ENCODE measurements at regions not wholly inside any gene's neighbourhood (a gene's known extent, or its start where the extent isn't known, plus 50 kb on each side); places are given as distances from the start of the nearest gene placed in this dataset.

GRCh38 chr16:26643519-26643918 is 423.2 kb upstream of the C16orf82 start:
- H3K9me3 ChIP-seq (ENCODE audit: control insufficient read depth, low read depth, low read length): no peaks in the 10 kb centered on the region
- H3K4me1 ChIP-seq (ENCODE audit: control insufficient read depth, low read depth, low read length): peaks cover 5% of the 10 kb centered on the region
- H3K27ac ChIP-seq (ENCODE audit: low read length): no peak overlapping the region
- no peaks in the 10 kb centered on the region for H3K36me3 ChIP-seq (ENCODE audit: control insufficient read depth, low read depth, low read length)
- no peak overlapping the region for H3K4me3 ChIP-seq (ENCODE audit: low read length)
- no peak overlapping the region for H3K9ac ChIP-seq (ENCODE audit: low read length)
- no peaks in the 10 kb centered on the region for H3K27me3 ChIP-seq (ENCODE audit: control insufficient read depth, insufficient read depth, low read length)

GRCh38 chr16:26644912-26645543 is 421.7 kb upstream of the C16orf82 start:
- Histone ChIP-seq H3K27me3 (ENCODE audit: control insufficient read depth, insufficient read depth, low read length) (no peaks in the 10 kb centered on the region), H3K9ac (ENCODE audit: low read length) (no peak overlapping the region), H3K27ac (ENCODE audit: low read length) (no peak overlapping the region), H3K36me3 (ENCODE audit: control insufficient read depth, low read depth, low read length) (no peaks in the 10 kb centered on the region), H3K4me1 (ENCODE audit: control insufficient read depth, low read depth, low read length) (peaks cover 5% of the 10 kb centered on the region), H3K9me3 (ENCODE audit: control insufficient read depth, low read depth, low read length) (no peaks in the 10 kb centered on the region), H3K4me3 (ENCODE audit: low read length) (no peak overlapping the region)

GRCh38 chr16:26645614-26646013 is 421.1 kb upstream of the C16orf82 start:
- H3K27ac ChIP-seq (ENCODE audit: low read length): no peak overlapping the region
- no peaks in the 10 kb centered on the region for H3K9me3 ChIP-seq (ENCODE audit: control insufficient read depth, low read depth, low read length)
- no peaks in the 10 kb centered on the region for H3K27me3 ChIP-seq (ENCODE audit: control insufficient read depth, insufficient read depth, low read length)
- H3K9ac ChIP-seq (ENCODE audit: low read length): no peak overlapping the region
- no peak overlapping the region for H3K4me3 ChIP-seq (ENCODE audit: low read length)
- H3K4me1 ChIP-seq (ENCODE audit: control insufficient read depth, low read depth, low read length): peaks cover 5% of the 10 kb centered on the region
- no peaks in the 10 kb centered on the region for H3K36me3 ChIP-seq (ENCODE audit: control insufficient read depth, low read depth, low read length)

GRCh38 chr16:26647870-26648269 is 418.9 kb upstream of the C16orf82 start:
- H3K9ac ChIP-seq (ENCODE audit: low read length): no peak overlapping the region
- H3K27me3 ChIP-seq (ENCODE audit: control insufficient read depth, insufficient read depth, low read length): no peaks in the 10 kb centered on the region
- H3K27ac ChIP-seq (ENCODE audit: low read length): no peak overlapping the region
- no peaks in the 10 kb centered on the region for H3K4me1 ChIP-seq (ENCODE audit: control insufficient read depth, low read depth, low read length)
- H3K9me3 ChIP-seq (ENCODE audit: control insufficient read depth, low read depth, low read length): no peaks in the 10 kb centered on the region
- no peaks in the 10 kb centered on the region for H3K36me3 ChIP-seq (ENCODE audit: control insufficient read depth, low read depth, low read length)
- no peak overlapping the region for H3K4me3 ChIP-seq (ENCODE audit: low read length)

GRCh38 chr16:26648851-26649250 is 417.9 kb upstream of the C16orf82 start:
- no peak overlapping the region for H3K27ac ChIP-seq (ENCODE audit: low read length)
- no peak overlapping the region for H3K9ac ChIP-seq (ENCODE audit: low read length)
- no peaks in the 10 kb centered on the region for H3K27me3 ChIP-seq (ENCODE audit: control insufficient read depth, insufficient read depth, low read length)
- H3K4me3 ChIP-seq (ENCODE audit: low read length): no peak overlapping the region
- H3K9me3 ChIP-seq (ENCODE audit: control insufficient read depth, low read depth, low read length): no peaks in the 10 kb centered on the region
- no peaks in the 10 kb centered on the region for H3K36me3 ChIP-seq (ENCODE audit: control insufficient read depth, low read depth, low read length)
- no peaks in the 10 kb centered on the region for H3K4me1 ChIP-seq (ENCODE audit: control insufficient read depth, low read depth, low read length)

GRCh38 chr16:26649381-26650045 is 417.2 kb upstream of the C16orf82 start:
- H3K4me1 ChIP-seq (ENCODE audit: control insufficient read depth, low read depth, low read length): no peaks in the 10 kb centered on the region
- no peaks in the 10 kb centered on the region for H3K27me3 ChIP-seq (ENCODE audit: control insufficient read depth, insufficient read depth, low read length)
- no peaks in the 10 kb centered on the region for H3K9me3 ChIP-seq (ENCODE audit: control insufficient read depth, low read depth, low read length)
- H3K27ac ChIP-seq (ENCODE audit: low read length): no peak overlapping the region
- no peak overlapping the region for H3K9ac ChIP-seq (ENCODE audit: low read length)
- H3K36me3 ChIP-seq (ENCODE audit: control insufficient read depth, low read depth, low read length): no peaks in the 10 kb centered on the region
- no peak overlapping the region for H3K4me3 ChIP-seq (ENCODE audit: low read length)

GRCh38 chr16:26651464-26651863 is 415.3 kb upstream of the C16orf82 start:
- no peaks in the 10 kb centered on the region for H3K27me3 ChIP-seq (ENCODE audit: control insufficient read depth, insufficient read depth, low read length)
- no peaks in the 10 kb centered on the region for H3K36me3 ChIP-seq (ENCODE audit: control insufficient read depth, low read depth, low read length)
- H3K4me3 ChIP-seq (ENCODE audit: low read length): no peak overlapping the region
- no peaks in the 10 kb centered on the region for H3K4me1 ChIP-seq (ENCODE audit: control insufficient read depth, low read depth, low read length)
- H3K9ac ChIP-seq (ENCODE audit: low read length): no peak overlapping the region
- H3K9me3 ChIP-seq (ENCODE audit: control insufficient read depth, low read depth, low read length): no peaks in the 10 kb centered on the region
- H3K27ac ChIP-seq (ENCODE audit: low read length): no peak overlapping the region

- no peak overlapping the region for H3K4me3 ChIP-seq (ENCODE audit: low read length)
- no peaks in the 10 kb centered on the region for H3K4me1 ChIP-seq (ENCODE audit: control insufficient read depth, low read depth, low read length)
- H3K9ac ChIP-seq (ENCODE audit: low read length): no peak overlapping the region
- H3K9me3 ChIP-seq (ENCODE audit: control insufficient read depth, low read depth, low read length): no peaks in the 10 kb centered on the region
- H3K36me3 ChIP-seq (ENCODE audit: control insufficient read depth, low read depth, low read length): no peaks in the 10 kb centered on the region
- H3K27me3 ChIP-seq (ENCODE audit: control insufficient read depth, insufficient read depth, low read length): no peaks in the 10 kb centered on the region
- no peak overlapping the region for H3K27ac ChIP-seq (ENCODE audit: low read length)
Measured at GRCh38 chr16:26651884-26652283, 414.8 kb upstream of the C16orf82 start.

- Histone ChIP-seq H3K36me3 (ENCODE audit: control insufficient read depth, low read depth, low read length) (no peaks in the 10 kb centered on the region), H3K9me3 (ENCODE audit: control insufficient read depth, low read depth, low read length) (no peaks in the 10 kb centered on the region), H3K9ac (ENCODE audit: low read length) (no peak overlapping the region), H3K4me3 (ENCODE audit: low read length) (no peak overlapping the region), H3K4me1 (ENCODE audit: control insufficient read depth, low read depth, low read length) (no peaks in the 10 kb centered on the region), H3K27ac (ENCODE audit: low read length) (no peak overlapping the region), H3K27me3 (ENCODE audit: control insufficient read depth, insufficient read depth, low read length) (no peaks in the 10 kb centered on the region)
Measured at GRCh38 chr16:26658486-26658885, 408.2 kb upstream of the C16orf82 start.

GRCh38 chr16:26658915-26659314 is 407.8 kb upstream of the C16orf82 start:
- Histone ChIP-seq H3K4me1 (ENCODE audit: control insufficient read depth, low read depth, low read length) (peaks cover under 1% of the 10 kb centered on the region), H3K9ac (ENCODE audit: low read length) (no peak overlapping the region), H3K36me3 (ENCODE audit: control insufficient read depth, low read depth, low read length) (no peaks in the 10 kb centered on the region), H3K27me3 (ENCODE audit: control insufficient read depth, insufficient read depth, low read length) (no peaks in the 10 kb centered on the region), H3K9me3 (ENCODE audit: control insufficient read depth, low read depth, low read length) (no peaks in the 10 kb centered on the region), H3K4me3 (ENCODE audit: low read length) (no peak overlapping the region), H3K27ac (ENCODE audit: low read length) (no peak overlapping the region)

GRCh38 chr16:26664086-26664485 is 402.6 kb upstream of the C16orf82 start:
- Histone ChIP-seq H3K4me3 (ENCODE audit: low read length) (no peak overlapping the region), H3K27me3 (ENCODE audit: control insufficient read depth, insufficient read depth, low read length) (peaks cover 6% of the 10 kb centered on the region), H3K4me1 (ENCODE audit: control insufficient read depth, low read depth, low read length) (peaks cover 11% of the 10 kb centered on the region), H3K9ac (ENCODE audit: low read length) (no peak overlapping the region), H3K27ac (ENCODE audit: low read length) (no peak overlapping the region), H3K36me3 (ENCODE audit: control insufficient read depth, low read depth, low read length) (no peaks in the 10 kb centered on the region), H3K9me3 (ENCODE audit: control insufficient read depth, low read depth, low read length) (no peaks in the 10 kb centered on the region)
